ENCODE measurements at regions not wholly inside any gene's neighbourhood (a gene's known extent, or its start where the extent isn't known, plus 50 kb on each side); places are given as distances from the start of the nearest gene placed in this dataset.

- TF ChIP-seq POLR2A (IDR thresholded peaks at IDR 0.05): no peak
- TF ChIP-seq, protein P1, sequence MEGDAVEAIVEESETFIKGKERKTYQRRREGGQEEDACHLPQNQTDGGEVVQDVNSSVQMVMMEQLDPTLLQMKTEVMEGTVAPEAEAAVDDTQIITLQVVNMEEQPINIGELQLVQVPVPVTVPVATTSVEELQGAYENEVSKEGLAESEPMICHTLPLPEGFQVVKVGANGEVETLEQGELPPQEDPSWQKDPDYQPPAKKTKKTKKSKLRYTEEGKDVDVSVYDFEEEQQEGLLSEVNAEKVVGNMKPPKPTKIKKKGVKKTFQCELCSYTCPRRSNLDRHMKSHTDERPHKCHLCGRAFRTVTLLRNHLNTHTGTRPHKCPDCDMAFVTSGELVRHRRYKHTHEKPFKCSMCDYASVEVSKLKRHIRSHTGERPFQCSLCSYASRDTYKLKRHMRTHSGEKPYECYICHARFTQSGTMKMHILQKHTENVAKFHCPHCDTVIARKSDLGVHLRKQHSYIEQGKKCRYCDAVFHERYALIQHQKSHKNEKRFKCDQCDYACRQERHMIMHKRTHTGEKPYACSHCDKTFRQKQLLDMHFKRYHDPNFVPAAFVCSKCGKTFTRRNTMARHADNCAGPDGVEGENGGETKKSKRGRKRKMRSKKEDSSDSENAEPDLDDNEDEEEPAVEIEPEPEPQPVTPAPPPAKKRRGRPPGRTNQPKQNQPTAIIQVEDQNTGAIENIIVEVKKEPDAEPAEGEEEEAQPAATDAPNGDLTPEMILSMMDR (IDR thresholded peaks at IDR 0.05): no peak
Measured at GRCh38 chr21:29481081-29481480, 182.4 kb downstream of the BACH1 start.

All from suprapubic skin (tissue), 3 donors.